ENCODE measurements at regions not wholly inside any gene's neighbourhood (a gene's known extent, or its start where the extent isn't known, plus 50 kb on each side); places are given as distances from the start of the nearest gene placed in this dataset.

- Histone ChIP-seq H3K27ac (ENCODE audit: insufficient read length, low read depth, low read length) (no peak overlapping the region), H2AFZ (ENCODE audit: low read length) (no peak overlapping the region), H3K56ac (ENCODE audit: insufficient read length, low read depth, low read length) (no peak overlapping the region), H2BK20ac (ENCODE audit: low read depth, low read length, poor library complexity, severe bottlenecking) (no peak overlapping the region), H2AK5ac (ENCODE audit: insufficient read length, low read length) (no peak overlapping the region), H3K79me2 (ENCODE audit: insufficient read depth, low read length) (no peaks in the 10 kb centered on the region), H2BK5ac (ENCODE audit: insufficient read length, low read length) (no peak overlapping the region), H3K79me1 (ENCODE audit: insufficient read depth, low read depth, low read length, poor library complexity, severe bottlenecking) (no peaks in the 10 kb centered on the region), H3K23me2 (ENCODE audit: insufficient read length, low read depth, low read length, poor library complexity, severe bottlenecking) (no peaks in the 10 kb centered on the region), H3K14ac (ENCODE audit: insufficient read depth, low read length) (no peak overlapping the region), H4K91ac (ENCODE audit: insufficient read length, low read depth, low read length) (no peak overlapping the region), H4K5ac (ENCODE audit: insufficient read length, low read depth, low read length) (no peak overlapping the region), H2BK15ac (ENCODE audit: low read depth, low read length) (no peak overlapping the region), H4K8ac (replicated peaks; ENCODE audit: insufficient read length, low read depth, low read length) (no peak overlapping the region), H3K23ac (ENCODE audit: insufficient read length, low read depth, low read length) (no peak overlapping the region), H3K9me3 (ENCODE audit: control insufficient read depth, low read depth, low read length) (no peaks in the 10 kb centered on the region), H3K4me1 (ENCODE audit: insufficient read depth, low read length) (no peaks in the 10 kb centered on the region), H3K4ac (ENCODE audit: low read depth, low read length) (no peak overlapping the region), H2BK12ac (ENCODE audit: insufficient read length, low read depth, low read length) (no peak overlapping the region), H4K20me1 (ENCODE audit: control insufficient read depth, insufficient read depth, insufficient read length) (no peaks in the 10 kb centered on the region), H3K27me3 (ENCODE audit: insufficient read depth, low read length) (no peaks in the 10 kb centered on the region), H3T11ph (ENCODE audit: low read length) (no peak overlapping the region), H2BK120ac (ENCODE audit: low read depth, low read length, poor library complexity, severe bottlenecking) (no peak overlapping the region), H3K18ac (ENCODE audit: insufficient read length, low read depth, low read length) (no peak overlapping the region), H3K4me2 (ENCODE audit: insufficient read depth, insufficient read length, low read length) (no peak overlapping the region), H3K9ac (ENCODE audit: extremely low read depth, insufficient read length, low read length) (no peak overlapping the region)
- Mint-ChIP-seq H3K36me3 (ENCODE audit: insufficient read depth in 1 of 3, low read depth in 3 of 3) (no peaks in the 10 kb centered on the region), H3K4me3 (no peak overlapping the region), H3K27ac (peak overlapping the region in 1 of 3 experiments; percentile 3; a peak in 1 of 7 replicates), H3K27me3 (ENCODE audit: low read depth) (no peaks in the 10 kb centered on the region), H3K4me1 (peaks cover 14 to 25% of the 10 kb centered on the region in 2 experiments), H3K9me3 (no peaks in the 10 kb centered on the region)
- no CpG with 5 or more reads among the region's 1 CpG for WGBS (ENCODE audit: extremely low coverage, insufficient read length, low lambda C conversion rate)
- no peak for DNase-seq
- TF ChIP-seq CTCF (conservative IDR thresholded peaks at IDR 0.05): peak; percentile 17; the same call in 2 of the 3 replicates
These were observed 261.4 kb downstream of the EPHA4 start for GRCh38 chr2:221310730-221311129.
